ENCODE measurements at regions not wholly inside any gene's neighbourhood (a gene's known extent, or its start where the extent isn't known, plus 50 kb on each side); places are given as distances from the start of the nearest gene placed in this dataset.

- H3K4me1 ChIP-seq (ENCODE audit: insufficient read depth, low read length, severe bottlenecking), result no peaks in the 10 kb centered on the region
Observed at GRCh38 chr6:80442366-80442765, 335.9 kb downstream of the BCKDHB start.

GRCh38 chr6:80441131-80441530, 334.7 kb downstream of the BCKDHB start:
- H3K27ac ChIP-seq (ENCODE audit: low read depth, low read length, poor library complexity, severe bottlenecking), result no peak overlapping the region
- no peaks in the 10 kb centered on the region for H3K27me3 ChIP-seq (ENCODE audit: insufficient read depth, low read length)
- no peaks in the 10 kb centered on the region for H3K36me3 ChIP-seq (ENCODE audit: insufficient read depth, low read length)
- no peaks in the 10 kb centered on the region for H3K9me2 ChIP-seq (ENCODE audit: low read depth, low read length)
- TF ChIP-seq EZH2 (IDR thresholded peaks at IDR 0.05; ENCODE audit: borderline replicate concordance, low read length) (no peak), CTCF (IDR thresholded peaks at IDR 0.05; ENCODE audit: low read length) (no peak)
- no peaks in the 10 kb centered on the region for H3K9me3 ChIP-seq (ENCODE audit: low read length)
- no peaks in the 10 kb centered on the region for H3K4me1 ChIP-seq (ENCODE audit: insufficient read depth, low read length, severe bottlenecking)
- H2AFZ ChIP-seq (ENCODE audit: low read length), result no peak overlapping the region
- H3F3A ChIP-seq (ENCODE audit: insufficient read depth, low read length), result no peaks in the 10 kb centered on the region
- H3K79me2 ChIP-seq (ENCODE audit: insufficient read depth, low read length), result no peaks in the 10 kb centered on the region
- H3K4me3 ChIP-seq (ENCODE audit: low read depth, low read length, poor library complexity, severe bottlenecking), result no peak overlapping the region
- no peak overlapping the region for H3K4me2 ChIP-seq (ENCODE audit: low read length)
- H3K9ac ChIP-seq (ENCODE audit: low read length), result no peak overlapping the region
- no peaks in the 10 kb centered on the region for H4K20me1 ChIP-seq (ENCODE audit: insufficient read depth, low read length)

More at GRCh38 chr6:80442366-80442765, 335.9 kb downstream of the BCKDHB start:
- H3K9me2 ChIP-seq (ENCODE audit: low read depth, low read length), result no peaks in the 10 kb centered on the region
- no peak overlapping the region for H3K4me2 ChIP-seq (ENCODE audit: low read length)
- no peaks in the 10 kb centered on the region for H3K27me3 ChIP-seq (ENCODE audit: insufficient read depth, low read length)
- TF ChIP-seq EZH2 (IDR thresholded peaks at IDR 0.05; ENCODE audit: borderline replicate concordance, low read length) (no peak), CTCF (IDR thresholded peaks at IDR 0.05; ENCODE audit: low read length) (no peak)
- H3F3A ChIP-seq (ENCODE audit: insufficient read depth, low read length), result no peaks in the 10 kb centered on the region
- H3K9ac ChIP-seq (ENCODE audit: low read length), result no peak overlapping the region
- H3K4me3 ChIP-seq (ENCODE audit: low read depth, low read length, poor library complexity, severe bottlenecking), result no peak overlapping the region
- no peaks in the 10 kb centered on the region for H3K79me2 ChIP-seq (ENCODE audit: insufficient read depth, low read length)
- no peaks in the 10 kb centered on the region for H3K36me3 ChIP-seq (ENCODE audit: insufficient read depth, low read length)
- H2AFZ ChIP-seq (ENCODE audit: low read length), result no peak overlapping the region
- H3K9me3 ChIP-seq (ENCODE audit: low read length), result no peaks in the 10 kb centered on the region
- H3K27ac ChIP-seq (ENCODE audit: low read depth, low read length, poor library complexity, severe bottlenecking), result no peak overlapping the region
- no peaks in the 10 kb centered on the region for H4K20me1 ChIP-seq (ENCODE audit: insufficient read depth, low read length)

- TF ChIP-seq EZH2 (IDR thresholded peaks at IDR 0.05; ENCODE audit: borderline replicate concordance, low read length), result no peak
- no peak for TF ChIP-seq CTCF (IDR thresholded peaks at IDR 0.05; ENCODE audit: low read length)
- no peaks in the 10 kb centered on the region for H4K20me1 ChIP-seq (ENCODE audit: insufficient read depth, low read length)
- no peaks in the 10 kb centered on the region for H3K4me1 ChIP-seq (ENCODE audit: insufficient read depth, low read length, severe bottlenecking)
- H3K4me2 ChIP-seq (ENCODE audit: low read length), result no peak overlapping the region
- no peak overlapping the region for H2AFZ ChIP-seq (ENCODE audit: low read length)
- H3K27ac ChIP-seq (ENCODE audit: low read depth, low read length, poor library complexity, severe bottlenecking), result no peak overlapping the region
- H3K9ac ChIP-seq (ENCODE audit: low read length), result no peak overlapping the region
- H3K36me3 ChIP-seq (ENCODE audit: insufficient read depth, low read length), result no peaks in the 10 kb centered on the region
- H3K27me3 ChIP-seq (ENCODE audit: insufficient read depth, low read length), result no peaks in the 10 kb centered on the region
- H3K79me2 ChIP-seq (ENCODE audit: insufficient read depth, low read length), result no peaks in the 10 kb centered on the region
- H3K9me3 ChIP-seq (ENCODE audit: low read length), result no peaks in the 10 kb centered on the region
- no peak overlapping the region for H3K4me3 ChIP-seq (ENCODE audit: low read depth, low read length, poor library complexity, severe bottlenecking)
- no peaks in the 10 kb centered on the region for H3F3A ChIP-seq (ENCODE audit: insufficient read depth, low read length)
- H3K9me2 ChIP-seq (ENCODE audit: low read depth, low read length), result no peaks in the 10 kb centered on the region
Observed at GRCh38 chr6:80440496-80441115, 334.1 kb downstream of the BCKDHB start.

Measured in OCI-LY1 (cell line).